D721Med (cell line): ENCODE measurements at regions not wholly inside any gene's neighbourhood (a gene's known extent, or its start where the extent isn't known, plus 50 kb on each side); places are given as distances from the start of the nearest gene placed in this dataset.
"Not testable (repeated sequence)": the region's sequence is repeated elsewhere in the genome, so short reads cannot be mapped to it uniquely, and the experiment has no call there.

Source experiments
- DNase-seq: peaks from one replicate; pipeline ENCODE4 v3.0.0; 2011; ENCODE audit warnings: low spot score; ENCODE audit not compliant: insufficient read length
- FAIRE-seq: peaks from 2 replicates; lab custom pipeline; 2011; peaks lifted over from hg19 to GRCh38; lab: Jason Lieb, UNC
- CTCF ChIP-seq: IDR thresholded peaks from 2 replicates; pipeline ENCODE4 v1.5.1; 2012; ENCODE audit warnings: mild to moderate bottlenecking, control low read depth; ENCODE audit not compliant: insufficient read depth; ENCODE audit errors: missing control alignments

GRCh38 chr6:2351807-2352431 is 106.5 kb upstream of the GMDS start:
- no peak for TF ChIP-seq CTCF
- FAIRE-seq: no peak
- no peak for DNase-seq

DNA sequence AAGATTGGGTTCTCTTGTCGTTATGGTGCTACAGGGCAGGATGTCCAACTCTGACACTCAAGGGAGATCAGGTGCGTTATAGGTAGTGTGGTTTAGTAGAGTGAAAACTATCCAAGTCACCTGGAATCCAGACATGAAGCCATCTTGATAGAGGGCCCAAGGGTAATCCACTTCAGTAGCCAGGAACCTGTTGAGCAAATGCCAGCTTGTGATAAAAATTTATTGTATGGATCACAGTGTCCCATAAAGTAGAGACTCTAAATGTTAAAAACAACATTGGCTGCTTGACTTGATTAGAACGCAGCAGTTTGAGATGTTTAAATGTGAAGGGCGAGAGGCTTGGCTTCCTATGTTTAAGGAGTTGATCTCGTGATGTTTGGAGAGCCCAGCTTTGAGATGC is 105.7 kb upstream of the GMDS start:
- TF ChIP-seq CTCF: no peak
- DNase-seq (no peak), FAIRE-seq (no peak)

DNA sequence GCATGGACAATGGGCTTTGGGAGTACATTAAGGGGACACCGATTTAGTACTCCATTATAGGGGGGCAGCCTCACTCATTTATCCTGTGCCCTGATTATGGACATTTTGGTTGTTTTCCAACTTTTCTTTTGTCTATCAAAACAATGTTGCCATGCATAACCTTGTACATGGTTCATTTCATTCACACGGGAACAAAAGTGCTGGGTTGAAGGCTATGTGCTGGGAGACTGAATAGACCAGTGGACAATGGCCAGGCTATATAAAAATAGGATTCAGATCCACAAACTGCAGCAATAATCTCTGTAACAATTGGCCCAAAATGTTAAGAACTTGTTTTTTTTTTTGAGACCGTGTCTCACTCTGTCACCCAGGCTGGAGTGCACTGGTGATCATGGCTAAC is 100.7 kb upstream of the GMDS start:
- DNase-seq: no peak
- FAIRE-seq: no peak
- TF ChIP-seq CTCF: no peak

- FAIRE-seq (no peak), DNase-seq (no peak)
- TF ChIP-seq CTCF: no peak
These were observed 99.0 kb upstream of the GMDS start for GRCh38 chr6:2344319-2344905.

DNA sequence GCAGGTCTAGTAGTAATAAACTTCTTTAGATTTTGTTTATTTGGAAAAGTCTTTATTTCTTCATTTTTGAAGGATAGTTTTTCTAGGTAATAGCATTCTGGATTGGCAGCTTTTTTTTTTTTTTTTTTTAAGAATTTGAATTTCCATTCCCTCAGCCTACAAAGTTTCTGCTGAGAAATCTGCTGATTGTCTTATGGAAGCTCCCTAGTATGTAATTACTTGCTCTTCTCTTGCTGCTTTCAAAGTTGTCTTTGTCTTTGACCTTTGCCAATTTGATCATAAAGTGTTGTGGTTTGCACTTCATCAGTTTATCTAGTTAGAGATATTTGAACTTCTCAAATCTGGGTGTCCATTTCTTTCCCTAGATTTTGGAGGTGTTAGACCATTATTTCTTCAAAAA is 82.2 kb upstream of the GMDS start:
- no peak for FAIRE-seq
- no peak for DNase-seq
- TF ChIP-seq CTCF: no peak

DNA sequence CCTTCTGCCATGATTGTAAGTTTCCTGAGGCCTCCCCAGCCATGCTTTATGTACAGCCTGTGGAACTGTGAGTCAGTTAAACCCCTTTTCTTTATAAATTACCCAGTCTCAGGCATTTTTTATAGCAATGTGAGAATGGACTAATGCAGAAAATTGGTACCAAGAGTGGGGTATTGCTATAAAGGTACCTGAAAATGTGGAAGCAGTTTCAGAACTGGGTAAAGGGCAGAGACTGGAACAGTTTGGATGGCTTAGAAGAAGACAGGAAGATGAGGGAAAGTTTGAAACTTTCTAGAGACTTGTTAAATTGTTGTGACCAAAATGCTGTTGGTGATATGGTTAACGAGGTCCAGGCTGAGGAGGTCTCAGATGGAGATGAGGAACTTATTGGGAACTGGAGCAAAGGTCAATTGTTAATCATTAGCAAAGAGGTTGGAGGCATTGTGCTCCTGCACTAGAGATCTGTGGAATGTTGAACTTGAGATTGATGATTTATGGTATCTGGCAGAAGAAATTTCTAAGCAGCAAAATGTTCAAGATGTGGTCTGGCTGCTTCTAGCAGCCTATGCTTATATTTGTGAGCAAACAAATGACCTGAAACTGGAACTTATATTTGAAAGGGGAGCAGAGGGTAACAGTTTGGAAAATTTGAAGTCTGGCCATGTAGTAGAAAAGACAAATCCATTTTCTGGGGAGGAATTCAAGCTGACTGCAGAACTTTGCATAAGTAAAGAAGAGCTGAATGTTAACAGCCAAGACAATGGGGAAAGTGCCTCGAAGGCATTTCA is 79.0 kb upstream of the GMDS start:
- no peak for TF ChIP-seq CTCF
- DNase-seq: no peak
- FAIRE-seq: no peak

DNA sequence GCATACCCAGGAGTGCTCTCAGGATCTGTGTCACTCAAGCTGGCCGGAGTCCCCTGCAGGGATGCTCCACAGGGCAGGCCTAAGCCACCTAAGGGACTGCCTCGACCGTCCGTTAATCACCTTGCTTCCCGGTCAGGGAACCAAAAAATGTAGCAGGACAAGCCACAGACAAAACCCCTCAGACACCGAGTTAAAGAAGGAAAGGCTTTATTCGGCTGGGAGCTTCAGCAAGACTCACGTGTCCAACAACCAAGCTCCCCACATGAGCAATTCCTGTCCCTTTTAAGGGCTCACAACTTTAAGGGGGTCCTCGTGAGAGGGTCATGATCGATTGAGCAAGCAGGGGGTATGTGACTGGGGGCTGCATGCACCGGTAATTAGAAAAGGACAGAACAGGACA is 72.1 kb upstream of the GMDS start:
- DNase-seq, FAIRE-seq: not testable (repeated sequence)
